Endodermal cell (in vitro differentiated cells): ENCODE measurements at regions not wholly inside any gene's neighbourhood (a gene's known extent, or its start where the extent isn't known, plus 50 kb on each side); places are given as distances from the start of the nearest gene placed in this dataset.

Source experiments
- DNase-seq: peaks from one replicate; pipeline ENCODE4 v3.0.0-alpha.2; 2017
- H3K27ac ChIP-seq: 2 replicates; pipeline ENCODE4 v1.5.1; 2013; ENCODE audit warnings: mild to moderate bottlenecking, low read depth, low read length, moderate library complexity
- H3K27me3 ChIP-seq: 2 replicates; pipeline ENCODE4 v1.6.1; 2013; ENCODE audit warnings: mild to moderate bottlenecking, low read length, moderate library complexity; ENCODE audit not compliant: insufficient read depth, control insufficient read depth, poor library complexity, severe bottlenecking
- H3K36me3 ChIP-seq: 2 replicates; pipeline ENCODE4 v1.7.0; 2013; ENCODE audit warnings: mild to moderate bottlenecking, low read length, moderate library complexity; ENCODE audit not compliant: control insufficient read depth, insufficient read depth
- H3K4me1 ChIP-seq: one replicate; pipeline ENCODE4 v1.7.0; 2013; ENCODE audit warnings: low read length; ENCODE audit not compliant: control insufficient read depth, insufficient read depth
- H3K4me3 ChIP-seq: 2 replicates; pipeline ENCODE4 v1.5.1; 2013; ENCODE audit warnings: mild to moderate bottlenecking, low read length, moderate library complexity
- H3K9ac ChIP-seq: 2 replicates; pipeline ENCODE4 v1.6.1; 2013; ENCODE audit warnings: mild to moderate bottlenecking, low read length, moderate library complexity; ENCODE audit not compliant: poor library complexity, severe bottlenecking; ENCODE audit errors: extremely low read depth
- H3K9me3 ChIP-seq: 2 replicates; pipeline ENCODE4 v1.6.1; 2013; ENCODE audit warnings: mild to moderate bottlenecking, low read length, moderate library complexity; ENCODE audit not compliant: control insufficient read depth
- H3K27ac Mint-ChIP-seq: 2 replicates; pipeline ENCODE4 v1.8.0; 2020; ENCODE audit warnings: mixed read lengths
- H3K27me3 Mint-ChIP-seq: 2 replicates; pipeline ENCODE4 v1.8.0; 2021; ENCODE audit warnings: mild to moderate bottlenecking, mixed read lengths; ENCODE audit not compliant: insufficient read depth
- H3K36me3 Mint-ChIP-seq: 2 replicates; pipeline ENCODE4 v1.8.0; 2020; ENCODE audit warnings: low read depth, mixed read lengths
- H3K4me1 Mint-ChIP-seq: 2 replicates; pipeline ENCODE4 v1.8.0; 2020; ENCODE audit warnings: mixed read lengths
- H3K4me3 Mint-ChIP-seq: 2 replicates; pipeline ENCODE4 v1.8.0; 2020; ENCODE audit warnings: mild to moderate bottlenecking, moderate library complexity, mixed read lengths
- H3K9me3 Mint-ChIP-seq: 2 replicates; pipeline ENCODE4 v1.8.0; 2020; ENCODE audit warnings: mild to moderate bottlenecking, mixed read lengths
- CTCF ChIP-seq: fragments of 200-600 bp; sonication (generic); conservative IDR thresholded peaks from 2 replicates; pipeline ENCODE4 v1.5.0; 2021; ENCODE audit warnings: antibody characterized with exemption, mild to moderate bottlenecking
- WGBS, 2 experiments: methylation state at CpG; one replicate each; pipeline versions ENCODE4 v1.1.5 to v1.1.7; 2013; ENCODE audit warnings: missing lambda C conversion rate in 2 of 2, mixed read lengths in 1 of 2; ENCODE audit not compliant: insufficient coverage in 1 of 2, insufficient read length in 1 of 2; 5-methylcytosine and 5-hydroxymethylcytosine counted together

GRCh38 chr6:47129129-47129528, 87.0 kb upstream of the ADGRF1 start:
- Mint-ChIP-seq H3K9me3 (no peaks in the 10 kb centered on the region), H3K27me3 (no peaks in the 10 kb centered on the region), H3K4me3 (no peak overlapping the region), H3K36me3 (no peaks in the 10 kb centered on the region), H3K27ac (no peak overlapping the region), H3K4me1 (peaks cover 50% of the 10 kb centered on the region)
- no peak for DNase-seq
- Histone ChIP-seq H3K27me3 (no peaks in the 10 kb centered on the region), H3K9ac (no peak overlapping the region), H3K27ac (no peak overlapping the region), H3K4me3 (no peak overlapping the region), H3K4me1 (peaks cover 14% of the 10 kb centered on the region), H3K36me3 (no peaks in the 10 kb centered on the region), H3K9me3 (no peaks in the 10 kb centered on the region)
- TF ChIP-seq CTCF, result no peak
- WGBS, 2 experiments, result 94% methylated on average over 1 of the region's 1 CpG; no CpG with 5 or more reads in 1 of the 2 experiments

- H3K27me3 Mint-ChIP-seq, result no peaks in the 10 kb centered on the region
- peak overlapping the region; percentile 67 for H3K27ac Mint-ChIP-seq
- 48 to 71% methylated on average over 3 to 5 of the region's 5 CpGs for WGBS, 2 experiments
- no peak for TF ChIP-seq CTCF
- peaks cover 32% of the 10 kb centered on the region for H3K4me1 Mint-ChIP-seq
- Histone ChIP-seq H3K36me3 (no peaks in the 10 kb centered on the region), H3K9me3 (no peaks in the 10 kb centered on the region), H3K27me3 (no peaks in the 10 kb centered on the region), H3K9ac (no peak overlapping the region), H3K27ac (no peak overlapping the region), H3K4me3 (no peak overlapping the region), H3K4me1 (peaks cover 8% of the 10 kb centered on the region)
- no peaks in the 10 kb centered on the region for H3K36me3 Mint-ChIP-seq
- no peaks in the 10 kb centered on the region for H3K9me3 Mint-ChIP-seq
- H3K4me3 Mint-ChIP-seq, result no peak overlapping the region
- peak; percentile 74 for DNase-seq
These were observed 84.7 kb upstream of the ADGRF1 start for GRCh38 chr6:47126647-47127391.

GRCh38 chr6:47118611-47119010, 76.5 kb upstream of the ADGRF1 start:
- H3K27ac Mint-ChIP-seq, result no peak overlapping the region
- Histone ChIP-seq H3K4me1 (no peaks in the 10 kb centered on the region), H3K36me3 (no peaks in the 10 kb centered on the region), H3K27ac (no peak overlapping the region), H3K4me3 (no peak overlapping the region), H3K27me3 (no peaks in the 10 kb centered on the region), H3K9ac (no peak overlapping the region), H3K9me3 (no peaks in the 10 kb centered on the region)
- no peaks in the 10 kb centered on the region for H3K27me3 Mint-ChIP-seq
- no peaks in the 10 kb centered on the region for H3K4me1 Mint-ChIP-seq
- H3K36me3 Mint-ChIP-seq, result no peaks in the 10 kb centered on the region
- H3K9me3 Mint-ChIP-seq, result no peaks in the 10 kb centered on the region
- DNase-seq, result no peak
- no peak for TF ChIP-seq CTCF
- H3K4me3 Mint-ChIP-seq, result no peak overlapping the region
